GM19025 (cell line): ENCODE measurements at regions not wholly inside any gene's neighbourhood (a gene's known extent, or its start where the extent isn't known, plus 50 kb on each side); places are given as distances from the start of the nearest gene placed in this dataset.

Experiments
- ATAC-seq: cut with Tn5 transposase; IDR thresholded peaks from one replicate; pipeline ENCODE4 v1.9.1; 2021; ENCODE audit warnings: mild to moderate bottlenecking, low read depth, moderate library complexity; ENCODE audit not compliant: unreplicated experiment

DNA sequence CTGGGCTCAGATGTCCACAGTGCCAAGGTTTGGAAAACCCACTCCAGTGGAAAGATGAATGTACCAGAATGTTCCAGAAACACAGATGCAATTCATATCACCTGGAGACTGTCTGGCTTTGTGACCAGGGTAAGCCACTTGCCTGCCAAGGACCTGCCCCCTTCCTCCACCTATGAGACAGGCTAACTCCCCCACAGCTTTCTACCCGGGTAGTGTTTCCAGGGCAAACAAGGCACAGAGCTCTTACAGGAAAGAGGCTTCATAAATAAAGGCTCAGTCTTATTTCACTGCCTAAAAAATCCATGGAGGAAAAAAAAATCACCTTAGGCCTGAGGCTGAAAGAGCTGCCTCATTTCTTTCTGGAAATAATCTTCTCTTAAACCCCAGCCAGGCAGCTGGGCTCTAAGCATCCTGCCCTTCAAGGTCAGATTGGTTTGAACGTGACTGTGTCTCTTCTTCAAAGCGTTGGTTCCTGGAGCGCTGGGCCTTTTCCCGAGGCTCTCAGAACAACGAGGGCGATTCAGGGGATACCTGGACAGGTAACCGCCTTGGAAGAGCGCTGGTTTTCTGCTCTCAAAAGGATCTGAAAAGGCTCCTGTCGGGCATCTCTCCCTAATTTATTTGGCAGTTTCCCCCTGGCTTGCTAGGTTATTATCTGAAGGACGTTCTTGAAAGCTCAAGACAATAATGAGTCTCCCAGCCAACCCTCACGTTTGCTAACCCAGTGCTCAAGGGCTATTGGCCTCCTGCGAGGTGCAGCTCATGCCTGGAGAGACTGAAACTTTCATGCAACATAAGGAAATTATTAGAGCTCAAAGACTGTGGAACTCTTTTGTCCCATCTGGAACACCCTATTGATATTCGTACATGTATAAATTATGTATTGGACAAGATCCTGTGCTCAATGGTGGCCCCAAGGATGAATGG is 199.2 kb upstream of the PMEPA1 start:
- ATAC-seq: no peak

GRCh38 chr20:57908226-57908625 is 198.4 kb upstream of the PMEPA1 start:
- ATAC-seq: no peak

DNA sequence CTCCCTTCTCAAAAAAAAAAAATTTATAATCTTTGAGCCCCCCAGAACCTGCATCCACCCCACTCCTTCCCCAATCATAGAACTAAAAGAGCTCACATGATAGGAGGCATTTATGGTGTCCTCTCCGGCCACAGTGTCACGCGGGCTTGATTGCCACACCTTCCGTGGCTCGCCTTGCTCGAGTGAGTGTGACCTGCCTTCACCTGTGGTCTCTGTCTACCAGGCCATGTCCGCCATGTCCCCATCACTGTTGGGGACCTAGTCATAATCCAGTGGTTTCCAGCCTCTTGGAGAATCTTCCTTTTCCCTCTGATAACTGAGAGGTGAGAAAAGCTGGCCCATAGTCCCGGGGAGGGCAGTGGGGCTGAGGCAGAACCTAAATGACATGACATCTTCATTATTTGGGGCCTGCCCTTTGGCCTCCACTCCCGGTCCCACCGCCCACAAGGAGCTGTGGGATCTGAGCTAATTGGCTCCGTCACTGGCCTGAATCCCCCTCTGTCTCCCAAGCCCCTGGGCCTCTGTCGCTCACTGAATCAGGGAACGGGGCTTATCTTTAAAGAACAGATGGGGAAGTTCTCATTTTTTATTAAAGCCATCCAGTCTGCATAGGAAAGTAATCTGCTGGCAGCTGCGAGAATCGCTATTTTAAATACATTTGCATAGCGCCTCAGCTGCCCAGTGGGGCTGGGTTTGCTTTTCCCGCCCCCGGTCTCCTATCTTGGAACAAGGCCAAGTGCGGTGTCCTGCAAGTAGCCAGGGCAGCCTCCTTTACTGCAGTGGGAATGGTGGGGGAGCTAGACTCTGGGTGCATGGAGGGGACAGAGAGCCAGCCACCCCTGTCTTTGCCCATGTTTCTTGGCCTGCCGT is 197.6 kb upstream of the PMEPA1 start:
- no peak for ATAC-seq

DNA sequence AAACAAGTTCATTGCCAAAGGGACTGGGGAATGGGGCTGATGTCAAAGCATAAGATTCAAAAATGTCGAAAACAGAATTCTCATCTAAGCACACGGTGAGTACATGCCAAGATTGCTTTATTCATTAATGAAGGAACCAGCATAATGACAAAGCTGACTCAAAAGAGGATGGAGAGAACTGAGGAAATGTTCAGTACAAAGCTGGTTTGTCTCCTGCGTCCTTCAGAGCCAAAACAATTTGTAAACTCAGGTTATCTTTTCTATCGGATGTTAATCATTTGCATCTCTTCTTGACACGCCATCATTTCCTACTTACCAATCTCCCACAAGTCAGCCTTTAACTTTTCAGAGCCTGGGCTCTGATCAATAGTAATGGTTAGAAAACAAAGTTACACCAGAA is 195.6 kb upstream of the PMEPA1 start:
- no peak for ATAC-seq

- no peak for ATAC-seq
Measured at GRCh38 chr20:57904314-57905105, 194.7 kb upstream of the PMEPA1 start.

GRCh38 chr20:57902473-57902872 is 192.7 kb upstream of the PMEPA1 start:
- peak; percentile 80 for ATAC-seq

- ATAC-seq: no peak
Measured at GRCh38 chr20:57901526-57901925, 191.7 kb upstream of the PMEPA1 start.

GRCh38 chr20:57900226-57900905 is 190.6 kb upstream of the PMEPA1 start:
- ATAC-seq: no peak

- no peak for ATAC-seq
Measured at GRCh38 chr20:57899554-57899953, 189.7 kb upstream of the PMEPA1 start.

DNA sequence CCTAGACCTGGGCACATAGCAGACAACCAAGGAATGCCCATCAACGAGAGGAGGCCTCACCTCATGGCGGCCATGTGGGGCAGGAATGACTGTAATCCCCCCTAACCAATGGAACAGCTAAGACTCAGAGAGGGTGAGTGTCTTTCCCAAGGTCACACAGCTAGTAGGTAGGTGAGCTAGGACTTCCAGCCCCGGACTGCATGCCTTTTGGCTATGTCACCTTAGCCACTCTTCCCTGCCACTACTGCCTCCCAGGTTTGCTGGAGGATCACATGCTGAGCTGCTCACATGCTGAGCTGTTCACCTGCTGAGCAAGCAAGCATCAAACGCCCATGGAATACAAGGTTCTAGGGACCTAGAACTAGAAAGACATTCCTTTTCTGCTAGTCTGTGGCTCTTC is 188.5 kb upstream of the PMEPA1 start:
- ATAC-seq: no peak

GRCh38 chr20:57897891-57898290 is 188.1 kb upstream of the PMEPA1 start:
- ATAC-seq: no peak

DNA sequence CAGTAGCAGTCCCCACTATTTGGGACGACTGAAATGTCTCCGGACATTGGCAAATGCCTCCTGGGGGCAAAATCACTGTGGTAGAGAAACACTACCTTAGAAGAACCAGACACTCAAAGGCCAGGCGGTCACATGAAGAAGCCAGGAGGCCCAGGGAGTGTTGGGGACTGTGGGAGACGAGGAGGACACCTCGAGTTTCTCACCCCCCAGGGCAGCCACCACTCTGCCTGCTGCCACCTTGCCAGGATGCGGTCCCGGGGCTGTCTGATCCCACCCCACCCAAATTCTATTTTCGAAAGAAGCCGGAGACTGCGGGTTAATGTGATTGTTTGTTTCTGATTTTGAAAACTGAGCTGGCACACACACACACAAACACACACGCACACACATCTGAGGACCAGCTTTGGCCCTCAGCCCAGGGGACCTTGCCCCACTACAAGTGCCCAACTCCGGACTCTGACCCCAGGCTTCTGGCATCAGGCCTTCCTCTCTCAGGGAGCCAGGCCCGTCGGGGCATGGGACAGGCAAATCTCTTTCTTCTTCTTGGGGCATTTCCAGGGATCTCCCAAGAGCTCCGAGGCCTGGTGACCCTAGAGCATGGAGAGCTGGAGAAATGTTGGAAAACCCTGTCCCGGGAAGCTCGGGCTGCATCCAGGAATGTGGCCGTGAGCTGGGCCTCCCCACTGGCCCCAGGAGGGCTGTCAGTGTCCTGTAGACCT is 187.5 kb upstream of the PMEPA1 start:
- no peak for ATAC-seq

DNA sequence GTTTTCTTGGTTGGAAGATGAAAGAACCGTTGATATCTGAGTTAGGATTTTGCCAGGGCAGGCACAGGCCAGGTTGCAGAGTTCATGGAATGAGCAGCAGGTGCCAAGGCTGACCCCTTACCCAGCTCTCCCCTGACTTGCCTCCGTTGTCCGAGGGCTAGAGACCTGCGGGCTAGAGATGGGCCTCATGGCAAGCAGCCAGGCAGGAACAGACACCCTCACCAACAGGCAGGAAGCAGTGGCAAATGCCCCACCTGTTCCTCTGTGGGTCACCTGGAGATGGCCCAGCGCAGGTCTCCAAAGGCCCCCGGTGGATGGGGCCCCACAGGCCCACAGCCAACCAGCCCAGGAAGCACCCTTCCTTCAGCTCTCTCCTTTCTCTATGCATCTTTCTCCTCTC is 186.7 kb upstream of the PMEPA1 start:
- ATAC-seq: no peak

- no peak for ATAC-seq
Measured at GRCh38 chr20:57896017-57896416, 186.2 kb upstream of the PMEPA1 start.

DNA sequence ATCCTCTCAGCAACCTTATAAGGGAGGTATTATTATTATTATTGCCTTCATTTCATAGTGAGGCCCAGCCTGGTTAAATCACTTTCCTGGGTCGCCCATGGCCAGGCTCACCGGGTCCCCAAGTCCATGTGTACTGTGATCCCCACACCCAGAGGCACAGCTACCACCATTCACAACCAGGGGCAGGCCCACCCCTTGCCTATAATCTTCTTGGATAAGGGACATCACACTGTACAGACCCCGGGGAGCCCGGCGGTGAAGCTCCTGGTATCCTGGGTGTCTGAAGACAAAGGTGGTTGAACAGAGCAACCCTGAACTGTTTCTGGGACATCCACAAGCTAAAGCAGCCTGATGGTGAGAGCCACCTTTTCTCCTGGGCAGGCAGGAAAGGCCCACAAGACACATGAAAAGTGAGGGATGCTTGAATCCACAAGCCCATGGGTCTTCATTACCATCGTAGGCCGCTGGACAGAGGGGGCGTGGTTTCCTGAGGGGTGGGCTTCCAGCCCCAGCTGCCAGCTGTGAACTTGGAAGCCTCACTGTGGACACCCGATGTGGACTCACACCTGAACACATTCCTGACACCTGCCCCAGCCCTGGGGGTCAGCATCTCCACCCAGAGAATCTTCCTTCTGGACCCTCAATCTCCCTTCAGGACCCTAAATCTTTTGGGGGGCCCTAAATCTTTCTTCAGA is 185.5 kb upstream of the PMEPA1 start:
- ATAC-seq: no peak

DNA sequence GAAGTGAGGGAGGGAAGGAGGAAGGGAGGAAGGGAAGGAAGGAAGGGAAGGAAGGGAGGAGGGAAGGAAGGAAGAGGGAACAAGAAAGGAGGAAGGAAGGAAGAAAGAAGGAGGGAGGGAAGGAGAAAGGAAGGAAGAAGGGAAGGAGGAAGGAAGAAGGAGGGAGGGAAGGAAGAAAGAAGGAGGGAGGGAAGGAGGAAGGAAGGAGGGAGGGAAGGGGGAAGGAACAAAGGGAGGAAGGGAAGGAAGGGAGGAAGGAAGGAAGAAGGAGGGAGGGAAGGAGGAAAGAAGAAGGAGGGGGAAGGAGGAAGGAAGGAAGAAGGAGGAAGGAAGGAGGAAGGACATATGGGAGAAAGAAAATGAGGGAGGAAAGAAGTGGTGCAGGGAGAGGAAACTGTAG is 184.7 kb upstream of the PMEPA1 start:
- ATAC-seq: no peak

DNA sequence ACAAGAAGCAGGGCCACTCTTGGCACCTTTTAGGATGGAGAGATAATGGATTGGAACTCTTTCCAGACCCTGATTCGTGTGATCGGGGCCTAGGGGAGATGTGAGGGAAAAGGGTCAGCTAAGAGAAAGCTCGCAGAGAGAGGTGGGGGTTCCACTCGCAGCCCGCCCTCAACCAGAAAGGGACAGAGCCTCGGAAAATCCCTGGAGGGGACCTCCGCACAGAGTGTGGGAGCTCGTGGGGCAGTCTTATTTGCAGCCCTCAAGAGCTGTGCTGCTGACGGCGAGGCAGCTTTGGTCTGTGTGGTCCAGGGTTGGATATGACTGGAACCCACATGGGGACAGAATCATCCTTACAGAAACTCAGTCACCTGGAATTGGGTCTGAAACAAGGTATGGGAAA is 184.3 kb upstream of the PMEPA1 start:
- no peak for ATAC-seq

DNA sequence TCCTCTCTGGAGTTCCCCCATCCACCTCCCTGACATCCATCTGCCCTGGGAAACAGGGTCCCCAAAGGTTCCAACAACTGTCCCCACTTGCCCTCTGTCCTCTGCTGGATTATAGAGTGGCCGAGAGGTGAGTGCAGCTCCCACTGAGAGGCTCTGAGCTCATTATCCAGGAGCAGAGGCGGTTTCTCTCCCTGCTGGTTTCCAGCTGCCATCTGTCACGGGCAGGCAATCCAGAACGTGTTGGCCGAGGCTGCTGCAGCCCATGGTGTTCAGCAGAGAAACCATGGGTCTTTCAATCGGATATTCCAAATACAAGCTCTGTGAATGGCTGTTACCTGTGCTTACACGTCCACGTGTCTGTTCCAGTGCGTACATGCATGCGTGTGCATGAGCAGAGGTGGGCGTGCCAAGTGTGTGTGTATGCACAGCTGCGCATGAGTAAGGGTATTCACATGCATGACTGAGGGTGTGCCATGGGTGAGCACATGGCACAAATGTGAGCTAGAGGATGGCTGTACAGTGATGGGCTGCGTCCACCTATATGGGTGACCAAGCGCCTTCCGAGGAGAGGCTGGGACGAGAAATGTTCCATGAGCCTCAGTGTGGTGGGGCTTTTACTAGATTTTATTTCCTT is 183.7 kb upstream of the PMEPA1 start:
- ATAC-seq: no peak
